ENCODE measurements at regions not wholly inside any gene's neighbourhood (a gene's known extent, or its start where the extent isn't known, plus 50 kb on each side); places are given as distances from the start of the nearest gene placed in this dataset.

DNA sequence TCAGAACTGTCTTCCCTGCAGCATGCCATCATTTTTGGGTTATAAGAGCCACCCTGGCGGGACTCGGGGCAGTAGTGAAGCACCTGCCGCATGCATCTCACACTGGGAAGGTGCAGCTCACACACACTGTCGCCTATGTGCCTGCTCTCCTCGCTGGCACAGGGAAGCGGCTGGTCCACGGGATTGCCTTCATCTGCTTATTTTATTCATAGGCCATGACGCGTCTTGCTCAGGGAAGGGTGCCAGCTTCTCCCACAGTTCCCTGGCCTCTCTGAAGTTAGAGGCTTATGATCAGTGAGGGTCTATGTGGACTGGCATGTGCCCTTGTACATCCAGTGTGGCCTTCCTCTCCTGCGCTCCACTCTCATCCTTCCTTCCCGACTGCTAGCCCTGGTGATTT, 150.0 kb downstream of the KLF12 start:
- peaks cover 9% of the 10 kb centered on the region for H3K79me2 ChIP-seq
- no peaks in the 10 kb centered on the region for H3K9me3 ChIP-seq (ENCODE audit: low read depth)
- TF ChIP-seq EZH2phosphoT487 (IDR thresholded peaks at IDR 0.05; ENCODE audit: low read depth, severe bottlenecking, unreplicated experiment) (no peak), EZH2 (IDR thresholded peaks at IDR 0.05; ENCODE audit: borderline replicate concordance) (no peak)
- TF ChIP-seq, protein P1, sequence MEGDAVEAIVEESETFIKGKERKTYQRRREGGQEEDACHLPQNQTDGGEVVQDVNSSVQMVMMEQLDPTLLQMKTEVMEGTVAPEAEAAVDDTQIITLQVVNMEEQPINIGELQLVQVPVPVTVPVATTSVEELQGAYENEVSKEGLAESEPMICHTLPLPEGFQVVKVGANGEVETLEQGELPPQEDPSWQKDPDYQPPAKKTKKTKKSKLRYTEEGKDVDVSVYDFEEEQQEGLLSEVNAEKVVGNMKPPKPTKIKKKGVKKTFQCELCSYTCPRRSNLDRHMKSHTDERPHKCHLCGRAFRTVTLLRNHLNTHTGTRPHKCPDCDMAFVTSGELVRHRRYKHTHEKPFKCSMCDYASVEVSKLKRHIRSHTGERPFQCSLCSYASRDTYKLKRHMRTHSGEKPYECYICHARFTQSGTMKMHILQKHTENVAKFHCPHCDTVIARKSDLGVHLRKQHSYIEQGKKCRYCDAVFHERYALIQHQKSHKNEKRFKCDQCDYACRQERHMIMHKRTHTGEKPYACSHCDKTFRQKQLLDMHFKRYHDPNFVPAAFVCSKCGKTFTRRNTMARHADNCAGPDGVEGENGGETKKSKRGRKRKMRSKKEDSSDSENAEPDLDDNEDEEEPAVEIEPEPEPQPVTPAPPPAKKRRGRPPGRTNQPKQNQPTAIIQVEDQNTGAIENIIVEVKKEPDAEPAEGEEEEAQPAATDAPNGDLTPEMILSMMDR (IDR thresholded peaks at IDR 0.05; ENCODE audit: poor library complexity) = no peak
- H3K4me2 ChIP-seq = no peak overlapping the region
- WGBS (ENCODE audit: low lambda C conversion rate, missing lambda C conversion rate) = 92% methylated on average over 11 of the region's 11 CpGs
- H3K36me3 ChIP-seq (replicated peaks; ENCODE audit: insufficient read depth, low read depth) = no peaks in the 10 kb centered on the region
- H3K27ac ChIP-seq = no peak overlapping the region
- H3K4me1 ChIP-seq (ENCODE audit: insufficient read depth) = peaks cover 10% of the 10 kb centered on the region
- no peaks in the 10 kb centered on the region for H4K20me1 ChIP-seq (ENCODE audit: insufficient read depth, poor library complexity, severe bottlenecking)
- no peak for DNase-seq (ENCODE audit: low spot score)
- no peaks in the 10 kb centered on the region for H3K9me2 ChIP-seq (replicated peaks; ENCODE audit: insufficient read depth)
- H3K27me3 ChIP-seq = no peaks in the 10 kb centered on the region
- no peak overlapping the region for H3K4me3 ChIP-seq
- no peak overlapping the region for H2AFZ ChIP-seq

DNA sequence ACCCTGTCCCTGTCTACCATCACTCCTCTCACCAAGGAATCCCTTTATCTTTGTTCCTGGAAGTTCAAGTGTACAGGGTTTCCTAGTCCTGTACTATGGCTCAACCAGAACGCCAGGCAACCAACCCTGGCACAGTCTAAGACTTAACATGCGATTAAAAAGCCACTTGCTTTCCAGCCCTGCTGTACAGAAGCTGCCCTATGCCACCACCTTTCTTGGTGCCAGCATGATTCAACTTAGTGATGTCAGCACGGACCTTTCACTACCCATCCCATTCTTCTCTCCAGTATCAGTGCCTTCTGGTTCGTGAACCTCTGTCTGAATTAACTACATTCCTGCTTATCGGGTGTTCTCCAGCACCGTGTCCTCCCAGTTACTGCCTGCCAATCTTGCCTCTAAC, 151.1 kb downstream of the KLF12 start:
- DNase-seq (ENCODE audit: low spot score) = no peak
- no peaks in the 10 kb centered on the region for H3K27me3 ChIP-seq
- H3K36me3 ChIP-seq (replicated peaks; ENCODE audit: insufficient read depth, low read depth) = no peaks in the 10 kb centered on the region
- no peaks in the 10 kb centered on the region for H3K9me2 ChIP-seq (replicated peaks; ENCODE audit: insufficient read depth)
- 91% methylated on average over 6 of the region's 6 CpGs for WGBS (ENCODE audit: low lambda C conversion rate, missing lambda C conversion rate)
- no peak overlapping the region for H3K4me3 ChIP-seq
- no peak overlapping the region for H3K27ac ChIP-seq
- H3K79me2 ChIP-seq = peaks cover 13% of the 10 kb centered on the region
- no peak for TF ChIP-seq EZH2 (IDR thresholded peaks at IDR 0.05; ENCODE audit: borderline replicate concordance)
- no peak for TF ChIP-seq EZH2phosphoT487 (IDR thresholded peaks at IDR 0.05; ENCODE audit: low read depth, severe bottlenecking, unreplicated experiment)
- TF ChIP-seq, protein P1 (IDR thresholded peaks at IDR 0.05; ENCODE audit: poor library complexity) = no peak
- H2AFZ ChIP-seq = no peak overlapping the region
- no peaks in the 10 kb centered on the region for H4K20me1 ChIP-seq (ENCODE audit: insufficient read depth, poor library complexity, severe bottlenecking)
- H3K4me1 ChIP-seq (ENCODE audit: insufficient read depth) = peaks cover 1% of the 10 kb centered on the region
- H3K4me2 ChIP-seq = no peak overlapping the region
- H3K9me3 ChIP-seq (ENCODE audit: low read depth) = no peaks in the 10 kb centered on the region

DNA sequence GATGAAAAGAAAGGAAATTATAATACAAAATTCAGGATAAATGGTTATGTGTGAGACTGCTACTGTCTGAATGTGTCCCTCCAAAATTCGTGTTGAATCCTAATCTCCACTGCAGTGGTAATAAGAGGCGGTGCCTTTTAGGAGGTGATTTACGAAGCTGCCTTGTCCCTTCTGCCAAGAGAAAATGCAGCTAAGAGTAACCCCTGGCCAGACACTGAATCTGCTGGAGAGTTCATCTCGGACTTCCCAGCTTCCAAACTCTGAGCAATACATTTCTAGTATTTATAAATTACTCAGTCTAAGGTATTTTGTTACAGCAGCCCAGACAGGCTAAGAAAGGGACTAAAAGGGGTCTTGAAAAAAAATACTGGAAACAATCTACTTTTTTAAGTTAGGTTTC, 152.6 kb downstream of the KLF12 start:
- no peak for DNase-seq (ENCODE audit: low spot score)
- no peak overlapping the region for H3K4me2 ChIP-seq
- H3K9me3 ChIP-seq (ENCODE audit: low read depth) = no peaks in the 10 kb centered on the region
- 58% methylated on average over 4 of the region's 4 CpGs for WGBS (ENCODE audit: low lambda C conversion rate, missing lambda C conversion rate)
- no peak overlapping the region for H2AFZ ChIP-seq
- no peaks in the 10 kb centered on the region for H3K36me3 ChIP-seq (replicated peaks; ENCODE audit: insufficient read depth, low read depth)
- TF ChIP-seq EZH2phosphoT487 (IDR thresholded peaks at IDR 0.05; ENCODE audit: low read depth, severe bottlenecking, unreplicated experiment) (no peak), EZH2 (IDR thresholded peaks at IDR 0.05; ENCODE audit: borderline replicate concordance) (no peak)
- TF ChIP-seq, protein P1 (IDR thresholded peaks at IDR 0.05; ENCODE audit: poor library complexity) = no peak
- peaks cover 15% of the 10 kb centered on the region for H3K79me2 ChIP-seq
- H3K27me3 ChIP-seq = no peaks in the 10 kb centered on the region
- H3K9me2 ChIP-seq (replicated peaks; ENCODE audit: insufficient read depth) = no peaks in the 10 kb centered on the region
- H4K20me1 ChIP-seq (ENCODE audit: insufficient read depth, poor library complexity, severe bottlenecking) = no peaks in the 10 kb centered on the region
- H3K4me3 ChIP-seq = no peak overlapping the region
- H3K27ac ChIP-seq = no peak overlapping the region
- H3K4me1 ChIP-seq (ENCODE audit: insufficient read depth) = no peaks in the 10 kb centered on the region

DNA sequence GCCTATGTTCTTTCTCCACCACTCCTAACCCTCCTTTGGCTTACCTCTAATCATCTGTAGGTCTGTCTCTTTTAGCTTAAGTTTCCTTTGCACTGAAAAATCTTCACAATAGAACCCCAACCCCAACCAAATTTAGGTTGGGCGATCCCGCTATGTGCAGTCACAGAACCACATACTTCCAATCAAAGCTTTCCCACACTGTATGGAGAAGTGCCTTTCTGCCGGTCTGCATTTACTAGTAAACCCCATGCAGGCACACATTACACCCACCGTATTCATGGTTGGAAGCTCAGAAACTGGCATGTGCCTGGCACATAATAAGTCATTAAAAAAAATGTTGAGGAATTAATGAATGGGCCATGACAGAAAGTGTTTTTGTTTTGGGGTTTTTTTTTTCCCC, 158.4 kb downstream of the KLF12 start:
- no peaks in the 10 kb centered on the region for H3K36me3 ChIP-seq (replicated peaks; ENCODE audit: insufficient read depth, low read depth)
- TF ChIP-seq EZH2phosphoT487 (IDR thresholded peaks at IDR 0.05; ENCODE audit: low read depth, severe bottlenecking, unreplicated experiment) (no peak), EZH2 (IDR thresholded peaks at IDR 0.05; ENCODE audit: borderline replicate concordance) (no peak)
- TF ChIP-seq, protein P1 (IDR thresholded peaks at IDR 0.05; ENCODE audit: poor library complexity) = no peak
- H3K9me3 ChIP-seq (ENCODE audit: low read depth) = no peaks in the 10 kb centered on the region
- H2AFZ ChIP-seq = no peak overlapping the region
- DNase-seq (ENCODE audit: low spot score) = no peak
- no peak overlapping the region for H3K27ac ChIP-seq
- 95% methylated on average over 4 of the region's 4 CpGs for WGBS (ENCODE audit: low lambda C conversion rate, missing lambda C conversion rate)
- no peaks in the 10 kb centered on the region for H3K27me3 ChIP-seq
- no peaks in the 10 kb centered on the region for H4K20me1 ChIP-seq (ENCODE audit: insufficient read depth, poor library complexity, severe bottlenecking)
- H3K4me1 ChIP-seq (ENCODE audit: insufficient read depth) = no peaks in the 10 kb centered on the region
- H3K4me2 ChIP-seq = no peak overlapping the region
- no peaks in the 10 kb centered on the region for H3K9me2 ChIP-seq (replicated peaks; ENCODE audit: insufficient read depth)
- no peak overlapping the region for H3K4me3 ChIP-seq
- H3K79me2 ChIP-seq = peaks cover 59% of the 10 kb centered on the region

Measured in hepatocyte (in vitro differentiated cells).